ENCODE measurements at regions not wholly inside any gene's neighbourhood (a gene's known extent, or its start where the extent isn't known, plus 50 kb on each side); places are given as distances from the start of the nearest gene placed in this dataset.

DNA sequence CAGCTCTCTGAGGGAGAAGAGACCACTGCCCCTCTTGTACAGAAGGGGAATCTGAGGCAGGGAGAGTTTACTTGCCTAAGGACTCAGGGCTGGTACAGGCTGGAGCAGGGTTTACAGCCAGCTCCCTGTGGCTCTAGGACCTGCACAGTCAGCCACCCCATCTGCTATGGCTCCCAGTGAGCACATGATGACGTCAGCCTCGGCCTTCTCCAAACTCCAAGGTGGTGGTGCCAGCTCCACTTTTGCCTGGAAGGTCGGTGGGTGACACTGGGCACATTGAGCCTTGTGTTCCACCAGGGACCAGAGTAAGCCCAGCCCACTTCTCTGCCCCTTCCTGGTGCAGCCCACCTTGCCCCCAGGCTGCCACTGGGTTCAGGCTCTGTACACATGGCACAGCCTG is 202.2 kb downstream of the ENGASE start:
- Histone ChIP-seq H3K9me3 (ENCODE audit: control insufficient read depth, insufficient read depth, low read depth, low read length) (no peaks in the 10 kb centered on the region), H3K36me3 (ENCODE audit: control insufficient read depth, insufficient read depth, low read length) (no peaks in the 10 kb centered on the region), H3K4me1 (ENCODE audit: control insufficient read depth, insufficient read depth, low read length) (peaks cover 7% of the 10 kb centered on the region; the same call in 1 of the 2 replicates), H3K27ac (ENCODE audit: low read length) (no peak overlapping the region), H3K4me3 (ENCODE audit: low read depth in 2 of 2, low read length in 2 of 2) (no peak overlapping the region), H3K27me3 (ENCODE audit: control insufficient read depth, insufficient read depth, low read length) (peaks cover 6% of the 10 kb centered on the region; the same call in 1 of the 2 replicates)
- in situ Hi-C loops (cut with HindIII; ENCODE audit: low pct_unique_long_range_greater_than_20kb, low sequenced_read_pairs) = no loop called here
- DNase-seq (ENCODE audit: low read depth, low spot score) = no peak
- TF ChIP-seq TCF7L2 (IDR thresholded peaks at IDR 0.05; ENCODE audit: low read depth, low read length) = no peak
- TF ChIP-seq, protein P1, sequence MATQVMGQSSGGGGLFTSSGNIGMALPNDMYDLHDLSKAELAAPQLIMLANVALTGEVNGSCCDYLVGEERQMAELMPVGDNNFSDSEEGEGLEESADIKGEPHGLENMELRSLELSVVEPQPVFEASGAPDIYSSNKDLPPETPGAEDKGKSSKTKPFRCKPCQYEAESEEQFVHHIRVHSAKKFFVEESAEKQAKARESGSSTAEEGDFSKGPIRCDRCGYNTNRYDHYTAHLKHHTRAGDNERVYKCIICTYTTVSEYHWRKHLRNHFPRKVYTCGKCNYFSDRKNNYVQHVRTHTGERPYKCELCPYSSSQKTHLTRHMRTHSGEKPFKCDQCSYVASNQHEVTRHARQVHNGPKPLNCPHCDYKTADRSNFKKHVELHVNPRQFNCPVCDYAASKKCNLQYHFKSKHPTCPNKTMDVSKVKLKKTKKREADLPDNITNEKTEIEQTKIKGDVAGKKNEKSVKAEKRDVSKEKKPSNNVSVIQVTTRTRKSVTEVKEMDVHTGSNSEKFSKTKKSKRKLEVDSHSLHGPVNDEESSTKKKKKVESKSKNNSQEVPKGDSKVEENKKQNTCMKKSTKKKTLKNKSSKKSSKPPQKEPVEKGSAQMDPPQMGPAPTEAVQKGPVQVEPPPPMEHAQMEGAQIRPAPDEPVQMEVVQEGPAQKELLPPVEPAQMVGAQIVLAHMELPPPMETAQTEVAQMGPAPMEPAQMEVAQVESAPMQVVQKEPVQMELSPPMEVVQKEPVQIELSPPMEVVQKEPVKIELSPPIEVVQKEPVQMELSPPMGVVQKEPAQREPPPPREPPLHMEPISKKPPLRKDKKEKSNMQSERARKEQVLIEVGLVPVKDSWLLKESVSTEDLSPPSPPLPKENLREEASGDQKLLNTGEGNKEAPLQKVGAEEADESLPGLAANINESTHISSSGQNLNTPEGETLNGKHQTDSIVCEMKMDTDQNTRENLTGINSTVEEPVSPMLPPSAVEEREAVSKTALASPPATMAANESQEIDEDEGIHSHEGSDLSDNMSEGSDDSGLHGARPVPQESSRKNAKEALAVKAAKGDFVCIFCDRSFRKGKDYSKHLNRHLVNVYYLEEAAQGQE (IDR thresholded peaks at IDR 0.05; ENCODE audit: insufficient read depth in 1 of 2, low read depth in 2 of 2, low read length in 1 of 2) = no peak
- TF ChIP-seq SIN3A (IDR thresholded peaks at IDR 0.05; ENCODE audit: borderline replicate concordance, insufficient read depth, low read depth, low read length) = no peak
- TF ChIP-seq POLR2AphosphoS5 (IDR thresholded peaks at IDR 0.05; ENCODE audit: low read depth, low read length) = no peak
- BruUV-seq (replicated peaks) = no TSS peak
- ChIA-PET POLR2A (no interaction called here), CTCF (interaction anchor here (0.6 kb wide), 1 partner anchor 267 kb away, joined by 5 read pairs; the partner anchor contains the start of gene CANT1)
- ATAC-seq = no peak
- intact Hi-C loops (cut with micrococcal nuclease; ENCODE audit: unreplicated experiment) = no loop called here

DNA sequence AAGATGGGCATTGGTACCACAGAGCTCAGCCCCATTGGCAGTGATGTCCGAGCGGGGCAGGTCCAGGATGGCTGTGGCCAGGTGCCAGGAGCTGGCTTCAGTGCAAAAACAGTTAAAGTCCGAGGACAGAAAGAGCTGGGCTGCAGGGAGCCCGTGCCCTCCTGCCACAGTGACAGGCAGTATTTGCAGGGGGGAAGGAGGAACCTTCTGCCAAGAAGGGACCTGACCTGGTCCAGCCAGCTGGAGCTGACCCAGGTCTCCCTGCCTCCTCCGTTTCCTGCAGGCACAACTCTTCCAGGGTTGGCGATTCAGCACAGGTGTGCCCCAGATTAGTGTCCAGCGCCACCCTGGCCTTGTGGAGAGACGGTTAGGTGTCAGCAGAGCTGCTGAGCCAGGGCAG is 199.0 kb downstream of the ENGASE start:
- ATAC-seq = no peak
- no peak for DNase-seq (ENCODE audit: low read depth, low spot score)
- ChIA-PET CTCF (interaction anchor here (0.6 kb wide), 2 partner anchors 28 to 125 kb away, joined by 4 read pairs; no protein-coding TSS in a partner anchor), POLR2A (no interaction called here)
- Histone ChIP-seq H3K36me3 (ENCODE audit: control insufficient read depth, insufficient read depth, low read length) (no peaks in the 10 kb centered on the region), H3K4me3 (ENCODE audit: low read depth in 2 of 2, low read length in 2 of 2) (no peak overlapping the region), H3K27ac (ENCODE audit: low read length) (no peak overlapping the region), H3K4me1 (ENCODE audit: control insufficient read depth, insufficient read depth, low read length) (peaks cover 7% of the 10 kb centered on the region; the same call in 1 of the 2 replicates), H3K9me3 (ENCODE audit: control insufficient read depth, insufficient read depth, low read depth, low read length) (no peaks in the 10 kb centered on the region), H3K27me3 (ENCODE audit: control insufficient read depth, insufficient read depth, low read length) (no peaks in the 10 kb centered on the region)
- TF ChIP-seq POLR2AphosphoS5 (IDR thresholded peaks at IDR 0.05; ENCODE audit: low read depth, low read length) (no peak), TCF7L2 (IDR thresholded peaks at IDR 0.05; ENCODE audit: low read depth, low read length) (no peak), SIN3A (IDR thresholded peaks at IDR 0.05; ENCODE audit: borderline replicate concordance, insufficient read depth, low read depth, low read length) (no peak)
- TF ChIP-seq, protein P2, sequence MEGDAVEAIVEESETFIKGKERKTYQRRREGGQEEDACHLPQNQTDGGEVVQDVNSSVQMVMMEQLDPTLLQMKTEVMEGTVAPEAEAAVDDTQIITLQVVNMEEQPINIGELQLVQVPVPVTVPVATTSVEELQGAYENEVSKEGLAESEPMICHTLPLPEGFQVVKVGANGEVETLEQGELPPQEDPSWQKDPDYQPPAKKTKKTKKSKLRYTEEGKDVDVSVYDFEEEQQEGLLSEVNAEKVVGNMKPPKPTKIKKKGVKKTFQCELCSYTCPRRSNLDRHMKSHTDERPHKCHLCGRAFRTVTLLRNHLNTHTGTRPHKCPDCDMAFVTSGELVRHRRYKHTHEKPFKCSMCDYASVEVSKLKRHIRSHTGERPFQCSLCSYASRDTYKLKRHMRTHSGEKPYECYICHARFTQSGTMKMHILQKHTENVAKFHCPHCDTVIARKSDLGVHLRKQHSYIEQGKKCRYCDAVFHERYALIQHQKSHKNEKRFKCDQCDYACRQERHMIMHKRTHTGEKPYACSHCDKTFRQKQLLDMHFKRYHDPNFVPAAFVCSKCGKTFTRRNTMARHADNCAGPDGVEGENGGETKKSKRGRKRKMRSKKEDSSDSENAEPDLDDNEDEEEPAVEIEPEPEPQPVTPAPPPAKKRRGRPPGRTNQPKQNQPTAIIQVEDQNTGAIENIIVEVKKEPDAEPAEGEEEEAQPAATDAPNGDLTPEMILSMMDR (IDR thresholded peaks at IDR 0.05) = no peak
- TF ChIP-seq, protein P1 (IDR thresholded peaks at IDR 0.05; ENCODE audit: insufficient read depth in 1 of 2, low read depth in 2 of 2, low read length in 1 of 2) = no peak
- BruUV-seq (replicated peaks) = no TSS peak
- intact Hi-C loops (cut with micrococcal nuclease; ENCODE audit: unreplicated experiment) = no loop called here
- in situ Hi-C loops (cut with HindIII; ENCODE audit: low pct_unique_long_range_greater_than_20kb, low sequenced_read_pairs) = no loop called here
